WI38 (cell line): ENCODE measurements at regions not wholly inside any gene's neighbourhood (a gene's known extent, or its start where the extent isn't known, plus 50 kb on each side); places are given as distances from the start of the nearest gene placed in this dataset.
"Not testable (repeated sequence)": the region's sequence is repeated elsewhere in the genome, so short reads cannot be mapped to it uniquely, and the experiment has no call there.

Source experiments
- H3K4me3 ChIP-seq: 2 replicates; pipeline ENCODE4 v1.5.1; 2011; ENCODE audit warnings: low read depth, mild to moderate bottlenecking, control low read depth, low read length
- TF ChIP-seq, protein P1 (sequence below): IDR thresholded peaks from 2 replicates; pipeline ENCODE4 v1.5.1; 2012; ENCODE audit warnings: low read depth, mild to moderate bottlenecking, control low read depth, low read length

DNA sequence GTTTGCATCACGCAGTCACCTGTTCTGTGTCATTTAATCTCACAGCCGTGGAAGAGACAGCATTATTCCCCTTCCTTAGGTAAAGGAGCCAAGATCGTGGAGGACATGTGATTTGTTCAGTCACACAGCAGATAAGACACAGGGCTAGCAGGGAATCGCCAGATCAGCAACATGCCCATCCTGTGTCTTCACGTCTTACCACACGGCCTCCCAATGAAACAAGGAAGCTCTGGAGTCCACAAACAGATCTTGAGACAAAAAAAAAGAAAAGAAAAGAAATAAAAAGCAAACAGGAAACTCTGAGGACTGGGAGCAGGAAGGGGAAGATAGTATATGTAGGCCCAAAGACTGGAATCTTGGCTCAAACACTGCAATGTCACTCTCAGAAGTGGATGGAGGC is 155.3 kb downstream of the ADSS2 start:
- H3K4me3 ChIP-seq, result no peak overlapping the region
- TF ChIP-seq, protein P1, sequence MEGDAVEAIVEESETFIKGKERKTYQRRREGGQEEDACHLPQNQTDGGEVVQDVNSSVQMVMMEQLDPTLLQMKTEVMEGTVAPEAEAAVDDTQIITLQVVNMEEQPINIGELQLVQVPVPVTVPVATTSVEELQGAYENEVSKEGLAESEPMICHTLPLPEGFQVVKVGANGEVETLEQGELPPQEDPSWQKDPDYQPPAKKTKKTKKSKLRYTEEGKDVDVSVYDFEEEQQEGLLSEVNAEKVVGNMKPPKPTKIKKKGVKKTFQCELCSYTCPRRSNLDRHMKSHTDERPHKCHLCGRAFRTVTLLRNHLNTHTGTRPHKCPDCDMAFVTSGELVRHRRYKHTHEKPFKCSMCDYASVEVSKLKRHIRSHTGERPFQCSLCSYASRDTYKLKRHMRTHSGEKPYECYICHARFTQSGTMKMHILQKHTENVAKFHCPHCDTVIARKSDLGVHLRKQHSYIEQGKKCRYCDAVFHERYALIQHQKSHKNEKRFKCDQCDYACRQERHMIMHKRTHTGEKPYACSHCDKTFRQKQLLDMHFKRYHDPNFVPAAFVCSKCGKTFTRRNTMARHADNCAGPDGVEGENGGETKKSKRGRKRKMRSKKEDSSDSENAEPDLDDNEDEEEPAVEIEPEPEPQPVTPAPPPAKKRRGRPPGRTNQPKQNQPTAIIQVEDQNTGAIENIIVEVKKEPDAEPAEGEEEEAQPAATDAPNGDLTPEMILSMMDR, result no peak

GRCh38 chr1:244297087-244297486 is 154.6 kb downstream of the ADSS2 start:
- TF ChIP-seq, protein P1, result no peak

DNA sequence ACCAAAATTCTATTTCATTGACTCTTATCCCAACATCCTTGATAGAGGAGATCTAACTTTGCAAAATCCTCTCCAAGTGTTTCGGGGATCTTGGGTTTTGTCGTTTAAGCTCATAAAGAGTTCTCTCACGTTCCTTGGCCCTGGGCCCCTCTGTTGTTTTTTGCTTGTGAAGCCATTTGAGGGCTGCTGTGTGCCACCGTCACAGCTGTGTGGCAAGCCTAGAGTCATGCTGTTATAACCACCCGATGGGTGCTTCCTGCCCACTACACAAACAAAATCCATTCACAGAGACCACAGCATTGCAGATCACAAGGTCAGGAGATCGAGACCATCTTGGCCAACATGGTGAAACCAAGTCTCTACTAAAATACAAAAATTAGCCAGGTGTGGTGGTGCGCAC is 154.1 kb downstream of the ADSS2 start:
- no peak overlapping the region for H3K4me3 ChIP-seq
- TF ChIP-seq, protein P1, result no peak

More at GRCh38 chr1:244297087-244297486, 154.6 kb downstream of the ADSS2 start:
- no peak overlapping the region for H3K4me3 ChIP-seq

DNA sequence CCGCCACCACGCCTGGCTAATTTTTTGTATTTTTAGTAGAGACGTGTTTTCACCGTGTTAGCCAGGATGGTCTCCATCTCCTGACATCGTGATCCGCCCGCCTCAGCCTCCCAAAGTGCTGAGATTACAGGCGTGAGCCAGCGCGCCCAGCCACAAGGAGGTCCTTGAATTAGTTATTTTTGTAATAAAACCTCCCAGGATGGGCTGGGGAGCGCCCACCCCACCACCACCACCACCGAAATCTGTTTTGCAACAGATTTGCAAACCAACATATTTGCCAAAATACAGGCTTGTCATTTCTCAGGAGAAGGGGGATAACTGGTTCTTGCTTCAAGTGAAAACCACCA is 151.7 kb downstream of the ADSS2 start:
- not testable (repeated sequence) for H3K4me3 ChIP-seq

DNA sequence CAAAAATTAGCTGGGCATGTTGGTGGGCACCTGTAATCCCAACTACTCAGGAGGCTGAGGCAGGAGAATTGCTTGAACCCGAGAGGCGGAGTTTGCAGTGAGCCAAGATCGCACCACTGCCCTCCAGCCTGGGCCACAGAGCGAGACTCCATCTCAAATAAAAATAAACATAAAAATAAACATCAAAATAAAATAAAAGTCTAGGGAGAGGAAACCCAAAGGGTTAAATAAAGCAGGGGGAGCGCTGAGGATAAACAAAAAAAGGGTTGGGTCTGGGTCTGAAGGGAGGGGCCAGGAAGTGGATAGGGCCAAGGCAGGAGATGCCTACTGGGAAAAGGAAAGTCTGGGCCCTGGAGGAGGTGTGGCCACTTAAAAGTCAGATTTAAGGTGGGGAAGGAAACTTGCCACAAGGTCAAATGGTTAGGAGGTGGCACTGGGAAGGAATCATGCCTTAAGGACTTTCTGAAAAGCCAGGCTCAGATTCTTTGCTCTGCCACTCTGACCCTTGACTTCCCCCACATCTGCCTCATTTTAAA is 150.0 kb downstream of the ADSS2 start:
- H3K4me3 ChIP-seq, result no peak overlapping the region
- TF ChIP-seq, protein P1, result no peak

- H3K4me3 ChIP-seq, result no peak overlapping the region
- TF ChIP-seq, protein P1, result no peak
These were observed 148.7 kb downstream of the ADSS2 start for GRCh38 chr1:244302876-244303609.

DNA sequence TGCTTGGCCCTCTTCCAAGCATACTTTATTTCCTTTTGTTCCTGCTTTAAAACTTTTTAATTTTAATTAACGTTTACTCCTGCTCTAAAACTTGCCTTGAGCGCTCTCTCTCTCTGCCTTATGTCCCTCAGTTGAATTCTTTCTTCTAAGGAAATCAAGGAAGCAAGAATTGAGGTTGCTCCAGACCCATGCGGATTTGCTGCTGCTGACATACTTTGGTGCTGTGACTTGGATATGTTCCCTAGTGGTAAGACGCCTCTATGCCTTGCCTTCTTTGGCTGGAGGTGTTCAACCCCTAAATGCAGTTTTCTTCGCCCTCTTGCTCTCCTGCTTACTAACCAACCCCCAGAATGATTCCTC is 148.1 kb downstream of the ADSS2 start:
- no peak overlapping the region for H3K4me3 ChIP-seq

More for the DNA sequence above, 148.1 kb downstream of the ADSS2 start:
- TF ChIP-seq, protein P1, result no peak
